ENCODE measurements at regions not wholly inside any gene's neighbourhood (a gene's known extent, or its start where the extent isn't known, plus 50 kb on each side); places are given as distances from the start of the nearest gene placed in this dataset.

- Mint-ChIP-seq H3K27ac (no peak overlapping the region), H3K4me1 (no peaks in the 10 kb centered on the region), H3K4me3 (no peak overlapping the region), H3K9me3 (no peaks in the 10 kb centered on the region), H3K27me3 (no peaks in the 10 kb centered on the region), H3K36me3 (ENCODE audit: low read depth) (no peaks in the 10 kb centered on the region)
- intact Hi-C loops (cut with micrococcal nuclease) = no loop called here
- no peak for TF ChIP-seq CTCF (IDR thresholded peaks at IDR 0.05)
- POLR2A ChIA-PET = no interaction called here
- ATAC-seq (ENCODE audit: low read depth) (no peak), DNase-seq (no peak)
- CTCF ChIA-PET = interaction anchor here (2.0 to 2.4 kb wide), 2 partner anchors 331 to 333 kb away, joined by 5 to 7 read pairs; no protein-coding TSS in a partner anchor
These were observed 155.4 kb upstream of the ARHGAP5 start for GRCh38 chr14:31921721-31922120.

- Mint-ChIP-seq H3K36me3 (ENCODE audit: low read depth) (no peaks in the 10 kb centered on the region), H3K9me3 (no peaks in the 10 kb centered on the region), H3K4me3 (no peak overlapping the region), H3K4me1 (no peaks in the 10 kb centered on the region), H3K27me3 (no peaks in the 10 kb centered on the region), H3K27ac (no peak overlapping the region)
- no peak for DNase-seq
- TF ChIP-seq CTCF (IDR thresholded peaks at IDR 0.05) = no peak
- peak; percentile 47 for ATAC-seq (ENCODE audit: low read depth)
- ChIA-PET POLR2A (interaction anchor here (0.5 kb wide), 1 partner anchor 150 kb away, joined by 7 read pairs; no protein-coding TSS in a partner anchor), CTCF (interaction anchor here (0.5 to 6.8 kb wide), 18 partner anchors 9 to 332 kb away, joined by 3 to 117 read pairs (median 3); no protein-coding TSS in a partner anchor)
- intact Hi-C loops (cut with micrococcal nuclease) = loop anchor here (1.0 to 5.0 kb wide), 4 partner anchors 147 to 414 kb away; partner anchors contain the start of genes RNU6-7 and RNU6-8
These were observed 151.0 kb upstream of the ARHGAP5 start for GRCh38 chr14:31926123-31926522.

GRCh38 chr14:31926652-31927347, 150.3 kb upstream of the ARHGAP5 start:
- ATAC-seq (ENCODE audit: low read depth) = no peak

GRCh38 chr14:31927348-31927832, 149.7 kb upstream of the ARHGAP5 start:
- Mint-ChIP-seq H3K36me3 (ENCODE audit: low read depth) (no peaks in the 10 kb centered on the region), H3K4me1 (no peaks in the 10 kb centered on the region), H3K27ac (no peak overlapping the region), H3K27me3 (no peaks in the 10 kb centered on the region), H3K9me3 (no peaks in the 10 kb centered on the region), H3K4me3 (no peak overlapping the region)
- ATAC-seq (ENCODE audit: low read depth) (no peak), DNase-seq (no peak)
- intact Hi-C loops (cut with micrococcal nuclease) = loop anchor here (2.0 to 5.0 kb wide), 3 partner anchors 145 to 415 kb away; partner anchors contain the start of genes RNU6-7 and RNU6-8
- ChIA-PET POLR2A (no interaction called here), CTCF (interaction anchor here (1.2 to 6.8 kb wide), 6 partner anchors 19 to 331 kb away, joined by 3 to 117 read pairs (median 6); no protein-coding TSS in a partner anchor)
- TF ChIP-seq CTCF (IDR thresholded peaks at IDR 0.05) = no peak

More at GRCh38 chr14:31926652-31927347, 150.3 kb upstream of the ARHGAP5 start:
- DNase-seq = no peak
- Mint-ChIP-seq H3K4me1 (no peaks in the 10 kb centered on the region), H3K9me3 (no peaks in the 10 kb centered on the region), H3K27ac (no peak overlapping the region), H3K27me3 (no peaks in the 10 kb centered on the region), H3K36me3 (ENCODE audit: low read depth) (no peaks in the 10 kb centered on the region), H3K4me3 (no peak overlapping the region)
- ChIA-PET CTCF (interaction anchor here (0.5 to 6.8 kb wide), 17 partner anchors 8 to 331 kb away, joined by 3 to 117 read pairs (median 3); no protein-coding TSS in a partner anchor), POLR2A (interaction anchor here (0.5 kb wide), 1 partner anchor 150 kb away, joined by 7 read pairs; no protein-coding TSS in a partner anchor)
- no peak for TF ChIP-seq CTCF (IDR thresholded peaks at IDR 0.05)
- intact Hi-C loops (cut with micrococcal nuclease) = loop anchor here (1.0 to 5.0 kb wide), 4 partner anchors 146 to 414 kb away; partner anchors contain the start of genes RNU6-7 and RNU6-8

GRCh38 chr14:31930070-31930469, 147.0 kb upstream of the ARHGAP5 start:
- ChIA-PET CTCF (interaction anchor here (6.8 kb wide), 1 partner anchor 323 kb away, joined by 117 read pairs; no protein-coding TSS in a partner anchor), POLR2A (no interaction called here)
- DNase-seq = no peak
- ATAC-seq (ENCODE audit: low read depth) = no peak
- no peak overlapping the region for H3K27ac Mint-ChIP-seq
- no peaks in the 10 kb centered on the region for H3K9me3 Mint-ChIP-seq
- intact Hi-C loops (cut with micrococcal nuclease) = no loop called here
- no peaks in the 10 kb centered on the region for H3K4me1 Mint-ChIP-seq
- H3K36me3 Mint-ChIP-seq (ENCODE audit: low read depth) = no peaks in the 10 kb centered on the region
- no peak for TF ChIP-seq CTCF (IDR thresholded peaks at IDR 0.05)
- no peak overlapping the region for H3K4me3 Mint-ChIP-seq
- H3K27me3 Mint-ChIP-seq = no peaks in the 10 kb centered on the region

All from activated B cell treated with CpG ODN at 0.5 μM for 24 hours (primary cell).